B cell (primary cell): ENCODE measurements at regions not wholly inside any gene's neighbourhood (a gene's known extent, or its start where the extent isn't known, plus 50 kb on each side); places are given as distances from the start of the nearest gene placed in this dataset.

Experiments used
- ATAC-seq: fragments of 200-7000 bp; cut with Tn5 transposase; one replicate; pipeline ENCODE4 v1.10.0; 2021; ENCODE audit warnings: low read depth, mild to moderate bottlenecking, moderate number of reproducible peaks, moderate library complexity
- CTCF ChIA-PET: fragments of 350-600 bp; sonication (Branson Sonifier 250); formaldehyde crosslinking; loops from one replicate; lab custom pipeline; 2021; ENCODE audit warnings: antibody characterized with exemption, inconsistent platforms; lab: Charles Lee
- POLR2A ChIA-PET: fragments of 350-600 bp; sonication (Branson Sonifier 250); formaldehyde crosslinking; loops from one replicate; lab custom pipeline; 2021; ENCODE audit warnings: antibody characterized with exemption; lab: Charles Lee
- DNase-seq: peaks from one replicate; pipeline ENCODE4 v3.0.0; 2013
- H2AFZ ChIP-seq: 2 replicates; pipeline ENCODE4 v1.6.1; 2012; ENCODE audit warnings: mild to moderate bottlenecking, low read depth, low read length; ENCODE audit not compliant: insufficient read depth, poor library complexity, severe bottlenecking
- H3K27ac ChIP-seq, 2 donors: 1 replicate in 1 of 2; 2 replicates in 1 of 2; pipeline ENCODE4 v1.5.1; 2012 to 2013; ENCODE audit warnings: low read length in 2 of 2, mild to moderate bottlenecking in 2 of 2, moderate library complexity in 1 of 2
- H3K27me3 ChIP-seq, 4 experiments: fragments of 200-600 bp in 1 of 4; sonication (generic) in 1 of 4; replicated peaks in 1 of 4; 1 replicate in 2 of 4; 2 replicates in 2 of 4; pipeline versions ENCODE4 v1.6.1 to v1.7.0; 2013 to 2016; ENCODE audit warnings: low read length in 3 of 4, mild to moderate bottlenecking in 2 of 4, mixed read lengths in 1 of 4, moderate library complexity in 1 of 4; ENCODE audit not compliant: insufficient read depth in 4 of 4, control insufficient read depth in 3 of 4; ENCODE audit errors: control extremely low read depth in 1 of 4
- H3K36me3 ChIP-seq, 2 experiments: replicated peaks in 1 of 2; 1 replicate in 1 of 2; 2 replicates in 1 of 2; pipeline versions ENCODE4 v1.6.1 to v1.7.1; 2013; ENCODE audit warnings: low read length in 1 of 2; ENCODE audit not compliant: insufficient read depth in 2 of 2, control insufficient read depth in 1 of 2; ENCODE audit errors: control extremely low read depth in 1 of 2, extremely low read depth in 1 of 2
- H3K4me1 ChIP-seq, 2 donors: fragments of 200-600 bp in 1 of 2; sonication (generic) in 1 of 2; 1 replicate in 1 of 2; 2 replicates in 1 of 2; pipeline versions ENCODE4 v1.5.1 to v1.6.1; 2013 to 2017; ENCODE audit warnings: low read length in 2 of 2; ENCODE audit not compliant: control insufficient read depth in 2 of 2, insufficient read depth in 2 of 2
- H3K4me2 ChIP-seq: replicated peaks from 2 replicates; pipeline ENCODE3; 2012; ENCODE audit warnings: mild to moderate bottlenecking, low read depth, low read length; ENCODE audit not compliant: poor library complexity, severe bottlenecking
- H3K4me3 ChIP-seq, 5 experiments: fragments of 200-600 bp in 1 of 5; sonication (generic) in 1 of 5; 1 replicate in 3 of 5; 2 replicates in 2 of 5; pipeline versions ENCODE4 v1.5.1 to v1.7.0; 2011 to 2016; ENCODE audit warnings: low read length in 4 of 5, mild to moderate bottlenecking in 4 of 5, low read depth in 2 of 5, control low read depth in 1 of 5, moderate library complexity in 1 of 5; ENCODE audit not compliant: insufficient read depth in 1 of 5; ENCODE audit errors: control extremely low read depth in 1 of 5, extremely low read depth in 1 of 5
- H3K79me2 ChIP-seq: fragments of 200-600 bp; sonication (generic); one replicate; pipeline ENCODE4 v1.6.0; 2016; ENCODE audit warnings: low read length; ENCODE audit not compliant: control insufficient read depth, insufficient read depth
- H3K9ac ChIP-seq: fragments of 200-600 bp; sonication (generic); 2 replicates; pipeline ENCODE4 v1.6.1; 2017; ENCODE audit warnings: mild to moderate bottlenecking, low read length, moderate library complexity
- H3K9me3 ChIP-seq, 3 donors: one replicate each; pipeline versions ENCODE4 v1.6.1 to v1.7.1; 2013; ENCODE audit warnings: low read length in 2 of 3; ENCODE audit not compliant: control insufficient read depth in 2 of 3, insufficient read depth in 1 of 3; ENCODE audit errors: control extremely low read depth in 1 of 3
- H4K20me1 ChIP-seq: 2 replicates; pipeline ENCODE4 v1.6.0; 2012; ENCODE audit warnings: mild to moderate bottlenecking, low read length; ENCODE audit not compliant: insufficient read depth, control insufficient read depth, poor library complexity, severe bottlenecking
- H3K27ac Mint-ChIP-seq: one replicate; pipeline ENCODE4 v1.8.0; 2021; ENCODE audit warnings: mixed read lengths
- H3K27me3 Mint-ChIP-seq: one replicate; pipeline ENCODE4 v1.8.0; 2021; ENCODE audit warnings: mixed read lengths
- H3K4me1 Mint-ChIP-seq: one replicate; pipeline ENCODE4 v1.8.0; 2021; ENCODE audit warnings: mixed read lengths
- H3K4me3 Mint-ChIP-seq: one replicate; pipeline ENCODE4 v1.8.0; 2021; ENCODE audit warnings: mixed read lengths
- H3K9me3 Mint-ChIP-seq: one replicate; pipeline ENCODE4 v1.8.0; 2022; ENCODE audit warnings: mixed read lengths; ENCODE audit not compliant: insufficient read depth
- CTCF ChIP-seq: fragments of 200-600 bp; IDR thresholded peaks from one replicate; pipeline ENCODE4 v1.8.0; 2022; ENCODE audit warnings: antibody characterized with exemption, mild to moderate bottlenecking
- EZH2 ChIP-seq: IDR thresholded peaks from 2 replicates; pipeline ENCODE4 v1.6.1; 2012; ENCODE audit warnings: borderline replicate concordance, low read depth, mild to moderate bottlenecking, moderate library complexity, low read length; ENCODE audit not compliant: insufficient read depth, poor library complexity, severe bottlenecking
- WGBS: methylation state at CpG from one replicate; pipeline ENCODE4 v1.1.5; 2013; ENCODE audit warnings: missing lambda C conversion rate; ENCODE audit not compliant: insufficient coverage; 5-methylcytosine and 5-hydroxymethylcytosine counted together
- intact Hi-C: fragments of 100-400 bp; cut with micrococcal nuclease; formaldehyde crosslinking; loops from one replicate; pipeline ENCODE4 v1.10.0; 2022

GRCh38 chr12:70049596-70050360, 193.5 kb upstream of the CNOT2 start:
- H3K4me1 ChIP-seq: peaks cover 5 to 13% of the 10 kb centered on the region in 2 donors
- Mint-ChIP-seq H3K4me3 (no peak overlapping the region), H3K4me1 (peaks cover 8% of the 10 kb centered on the region), H3K9me3 (no peaks in the 10 kb centered on the region), H3K27me3 (no peaks in the 10 kb centered on the region), H3K27ac (no peak overlapping the region)
- peak; percentile 51 for ATAC-seq
- DNase-seq: peak; percentile 42
- intact Hi-C loops: no loop called here
- H3K9ac ChIP-seq: no peak overlapping the region
- no peak overlapping the region for H3K27ac ChIP-seq
- no peaks in the 10 kb centered on the region for H3K27me3 ChIP-seq
- H3K9me3 ChIP-seq: no peaks in the 10 kb centered on the region
- ChIA-PET POLR2A (no interaction called here), CTCF (no interaction called here)
- no peaks in the 10 kb centered on the region for H3K36me3 ChIP-seq
- TF ChIP-seq CTCF (no peak), EZH2 (no peak)
- no peak overlapping the region for H2AFZ ChIP-seq
- WGBS: no CpG with 5 or more reads among the region's 5 CpGs
- no peaks in the 10 kb centered on the region for H4K20me1 ChIP-seq
- H3K79me2 ChIP-seq: no peaks in the 10 kb centered on the region
- no peak overlapping the region for H3K4me3 ChIP-seq
- H3K4me2 ChIP-seq: peak overlapping the region; percentile 26

GRCh38 chr12:70052476-70052875, 190.8 kb upstream of the CNOT2 start:
- no peak for ATAC-seq
- TF ChIP-seq EZH2 (no peak), CTCF (no peak)

More at GRCh38 chr12:70052476-70052875, 190.8 kb upstream of the CNOT2 start:
- ChIA-PET CTCF (no interaction called here), POLR2A (no interaction called here)
- Histone ChIP-seq H3K9ac (no peak overlapping the region), H3K4me3 (no peak overlapping the region), H3K36me3 (no peaks in the 10 kb centered on the region), H3K27me3 (no peaks in the 10 kb centered on the region), H2AFZ (no peak overlapping the region), H3K4me2 (no peak overlapping the region), H4K20me1 (no peaks in the 10 kb centered on the region), H3K27ac (no peak overlapping the region), H3K79me2 (no peaks in the 10 kb centered on the region), H3K4me1 (peaks cover 5 to 13% of the 10 kb centered on the region in 2 donors), H3K9me3 (no peaks in the 10 kb centered on the region)
- DNase-seq: no peak
- Mint-ChIP-seq H3K9me3 (no peaks in the 10 kb centered on the region), H3K4me3 (no peak overlapping the region), H3K27ac (no peak overlapping the region), H3K4me1 (peaks cover 8% of the 10 kb centered on the region), H3K27me3 (no peaks in the 10 kb centered on the region)
- intact Hi-C loops: no loop called here
- no CpG with 5 or more reads among the region's 1 CpG for WGBS
